B cell (primary cell): ENCODE measurements at regions not wholly inside any gene's neighbourhood (a gene's known extent, or its start where the extent isn't known, plus 50 kb on each side); places are given as distances from the start of the nearest gene placed in this dataset.
"Not testable (repeated sequence)": the region's sequence is repeated elsewhere in the genome, so short reads cannot be mapped to it uniquely, and the experiment has no call there.

Experiments
- ATAC-seq: fragments of 200-7000 bp; cut with Tn5 transposase; one replicate; pipeline ENCODE4 v1.10.0; 2021; ENCODE audit warnings: low read depth, mild to moderate bottlenecking, moderate number of reproducible peaks, moderate library complexity
- CTCF ChIA-PET: fragments of 350-600 bp; sonication (Branson Sonifier 250); formaldehyde crosslinking; loops from one replicate; lab custom pipeline; 2021; ENCODE audit warnings: antibody characterized with exemption, inconsistent platforms; lab: Charles Lee
- POLR2A ChIA-PET: fragments of 350-600 bp; sonication (Branson Sonifier 250); formaldehyde crosslinking; loops from one replicate; lab custom pipeline; 2021; ENCODE audit warnings: antibody characterized with exemption; lab: Charles Lee
- DNase-seq: peaks from one replicate; pipeline ENCODE4 v3.0.0; 2013
- H2AFZ ChIP-seq: 2 replicates; pipeline ENCODE4 v1.6.1; 2012; ENCODE audit warnings: mild to moderate bottlenecking, low read depth, low read length; ENCODE audit not compliant: insufficient read depth, poor library complexity, severe bottlenecking
- H3K27ac ChIP-seq, 2 donors: 1 replicate in 1 of 2; 2 replicates in 1 of 2; pipeline ENCODE4 v1.5.1; 2012 to 2013; ENCODE audit warnings: low read length in 2 of 2, mild to moderate bottlenecking in 2 of 2, moderate library complexity in 1 of 2
- H3K27me3 ChIP-seq, 4 experiments: fragments of 200-600 bp in 1 of 4; sonication (generic) in 1 of 4; replicated peaks in 1 of 4; 1 replicate in 2 of 4; 2 replicates in 2 of 4; pipeline versions ENCODE4 v1.6.1 to v1.7.0; 2013 to 2016; ENCODE audit warnings: low read length in 3 of 4, mild to moderate bottlenecking in 2 of 4, mixed read lengths in 1 of 4, moderate library complexity in 1 of 4; ENCODE audit not compliant: insufficient read depth in 4 of 4, control insufficient read depth in 3 of 4; ENCODE audit errors: control extremely low read depth in 1 of 4
- H3K36me3 ChIP-seq, 2 experiments: replicated peaks in 1 of 2; 1 replicate in 1 of 2; 2 replicates in 1 of 2; pipeline versions ENCODE4 v1.6.1 to v1.7.1; 2013; ENCODE audit warnings: low read length in 1 of 2; ENCODE audit not compliant: insufficient read depth in 2 of 2, control insufficient read depth in 1 of 2; ENCODE audit errors: control extremely low read depth in 1 of 2, extremely low read depth in 1 of 2
- H3K4me1 ChIP-seq, 2 donors: fragments of 200-600 bp in 1 of 2; sonication (generic) in 1 of 2; 1 replicate in 1 of 2; 2 replicates in 1 of 2; pipeline versions ENCODE4 v1.5.1 to v1.6.1; 2013 to 2017; ENCODE audit warnings: low read length in 2 of 2; ENCODE audit not compliant: control insufficient read depth in 2 of 2, insufficient read depth in 2 of 2
- H3K4me2 ChIP-seq: replicated peaks from 2 replicates; pipeline ENCODE3; 2012; ENCODE audit warnings: mild to moderate bottlenecking, low read depth, low read length; ENCODE audit not compliant: poor library complexity, severe bottlenecking
- H3K4me3 ChIP-seq, 5 experiments: fragments of 200-600 bp in 1 of 5; sonication (generic) in 1 of 5; 1 replicate in 3 of 5; 2 replicates in 2 of 5; pipeline versions ENCODE4 v1.5.1 to v1.7.0; 2011 to 2016; ENCODE audit warnings: low read length in 4 of 5, mild to moderate bottlenecking in 4 of 5, low read depth in 2 of 5, control low read depth in 1 of 5, moderate library complexity in 1 of 5; ENCODE audit not compliant: insufficient read depth in 1 of 5; ENCODE audit errors: control extremely low read depth in 1 of 5, extremely low read depth in 1 of 5
- H3K79me2 ChIP-seq: fragments of 200-600 bp; sonication (generic); one replicate; pipeline ENCODE4 v1.6.0; 2016; ENCODE audit warnings: low read length; ENCODE audit not compliant: control insufficient read depth, insufficient read depth
- H3K9ac ChIP-seq: fragments of 200-600 bp; sonication (generic); 2 replicates; pipeline ENCODE4 v1.6.1; 2017; ENCODE audit warnings: mild to moderate bottlenecking, low read length, moderate library complexity
- H3K9me3 ChIP-seq, 3 donors: one replicate each; pipeline versions ENCODE4 v1.6.1 to v1.7.1; 2013; ENCODE audit warnings: low read length in 2 of 3; ENCODE audit not compliant: control insufficient read depth in 2 of 3, insufficient read depth in 1 of 3; ENCODE audit errors: control extremely low read depth in 1 of 3
- H4K20me1 ChIP-seq: 2 replicates; pipeline ENCODE4 v1.6.0; 2012; ENCODE audit warnings: mild to moderate bottlenecking, low read length; ENCODE audit not compliant: insufficient read depth, control insufficient read depth, poor library complexity, severe bottlenecking
- H3K27ac Mint-ChIP-seq: one replicate; pipeline ENCODE4 v1.8.0; 2021; ENCODE audit warnings: mixed read lengths
- H3K27me3 Mint-ChIP-seq: one replicate; pipeline ENCODE4 v1.8.0; 2021; ENCODE audit warnings: mixed read lengths
- H3K4me1 Mint-ChIP-seq: one replicate; pipeline ENCODE4 v1.8.0; 2021; ENCODE audit warnings: mixed read lengths
- H3K4me3 Mint-ChIP-seq: one replicate; pipeline ENCODE4 v1.8.0; 2021; ENCODE audit warnings: mixed read lengths
- H3K9me3 Mint-ChIP-seq: one replicate; pipeline ENCODE4 v1.8.0; 2022; ENCODE audit warnings: mixed read lengths; ENCODE audit not compliant: insufficient read depth
- CTCF ChIP-seq: fragments of 200-600 bp; IDR thresholded peaks from one replicate; pipeline ENCODE4 v1.8.0; 2022; ENCODE audit warnings: antibody characterized with exemption, mild to moderate bottlenecking
- EZH2 ChIP-seq: IDR thresholded peaks from 2 replicates; pipeline ENCODE4 v1.6.1; 2012; ENCODE audit warnings: borderline replicate concordance, low read depth, mild to moderate bottlenecking, moderate library complexity, low read length; ENCODE audit not compliant: insufficient read depth, poor library complexity, severe bottlenecking
- WGBS: methylation state at CpG from one replicate; pipeline ENCODE4 v1.1.5; 2013; ENCODE audit warnings: missing lambda C conversion rate; ENCODE audit not compliant: insufficient coverage; 5-methylcytosine and 5-hydroxymethylcytosine counted together
- intact Hi-C: fragments of 100-400 bp; cut with micrococcal nuclease; formaldehyde crosslinking; loops from one replicate; pipeline ENCODE4 v1.10.0; 2022

- no peaks in the 10 kb centered on the region for H3K4me1 Mint-ChIP-seq
- H3K9ac ChIP-seq: no peak overlapping the region
- no peaks in the 10 kb centered on the region for H3K79me2 ChIP-seq
- ATAC-seq: no peak
- ChIA-PET CTCF (no interaction called here), POLR2A (no interaction called here)
- H3K9me3 ChIP-seq: peaks cover 0 to 1% (median 0%) of the 10 kb centered on the region in 3 donors
- no peaks in the 10 kb centered on the region for H3K27me3 ChIP-seq
- no peaks in the 10 kb centered on the region for H3K4me1 ChIP-seq
- no peak overlapping the region for H2AFZ ChIP-seq
- no peak overlapping the region for H3K27ac Mint-ChIP-seq
- no peak overlapping the region for H3K4me3 Mint-ChIP-seq
- no peaks in the 10 kb centered on the region for H3K27me3 Mint-ChIP-seq
- WGBS: no CpG with 5 or more reads among the region's 2 CpGs
- H4K20me1 ChIP-seq: no peaks in the 10 kb centered on the region
- TF ChIP-seq EZH2: no peak
- no peak for TF ChIP-seq CTCF
- H3K4me2 ChIP-seq: no peak overlapping the region
- H3K36me3 ChIP-seq: no peaks in the 10 kb centered on the region
- intact Hi-C loops: no loop called here
- H3K9me3 Mint-ChIP-seq: peaks cover 2% of the 10 kb centered on the region
- H3K27ac ChIP-seq: no peak overlapping the region
- no peak overlapping the region for H3K4me3 ChIP-seq
- no peak for DNase-seq
These were observed 142.3 kb upstream of the LRRTM4 start for GRCh38 chr2:77664491-77664890.

GRCh38 chr2:77666251-77666980, 144.2 kb upstream of the LRRTM4 start:
- H3K4me2 ChIP-seq: no peak overlapping the region
- no peaks in the 10 kb centered on the region for H3K27me3 Mint-ChIP-seq
- H2AFZ ChIP-seq: no peak overlapping the region
- no peak for TF ChIP-seq CTCF
- no peak for TF ChIP-seq EZH2
- no peak for DNase-seq
- no peaks in the 10 kb centered on the region for H3K4me1 Mint-ChIP-seq
- no peak overlapping the region for H3K27ac Mint-ChIP-seq
- peaks cover 2% of the 10 kb centered on the region for H3K9me3 Mint-ChIP-seq
- no peak for ATAC-seq
- no peaks in the 10 kb centered on the region for H3K79me2 ChIP-seq
- H3K9ac ChIP-seq: no peak overlapping the region
- no peaks in the 10 kb centered on the region for H3K4me1 ChIP-seq
- H3K9me3 ChIP-seq: peaks cover 0 to 1% (median 0%) of the 10 kb centered on the region in 3 donors
- CTCF ChIA-PET: no interaction called here
- 60% methylated on average over 3 of the region's 7 CpGs for WGBS
- H3K4me3 ChIP-seq: no peak overlapping the region
- H4K20me1 ChIP-seq: no peaks in the 10 kb centered on the region
- no peak overlapping the region for H3K27ac ChIP-seq
- no peak overlapping the region for H3K4me3 Mint-ChIP-seq
- H3K27me3 ChIP-seq: no peaks in the 10 kb centered on the region
- intact Hi-C loops: no loop called here
- no peaks in the 10 kb centered on the region for H3K36me3 ChIP-seq
- POLR2A ChIA-PET: no interaction called here

- H3K27ac Mint-ChIP-seq, H3K9me3 ChIP-seq, H2AFZ ChIP-seq, H3K27me3 Mint-ChIP-seq, H3K4me1 ChIP-seq, H3K9me3 Mint-ChIP-seq, ATAC-seq, H3K4me2 ChIP-seq, H3K27me3 ChIP-seq, intact Hi-C loops, H3K4me3 ChIP-seq, H4K20me1 ChIP-seq, CTCF ChIA-PET, H3K36me3 ChIP-seq, H3K27ac ChIP-seq, H3K4me1 Mint-ChIP-seq, H3K4me3 Mint-ChIP-seq, POLR2A ChIA-PET, H3K79me2 ChIP-seq, DNase-seq, H3K9ac ChIP-seq: not testable (repeated sequence)
- WGBS: no CpG with 5 or more reads among the region's 6 CpGs
These were observed 162.6 kb upstream of the LRRTM4 start for GRCh38 chr2:77684543-77685319.
